Transverse colon (tissue), 3 donors: ENCODE measurements at regions not wholly inside any gene's neighbourhood (a gene's known extent, or its start where the extent isn't known, plus 50 kb on each side); places are given as distances from the start of the nearest gene placed in this dataset.

Experiments used
- CTCF ChIP-seq, 5 experiments: fragments of 200-600 bp in 3 of 5; fragments of 450-650 bp in 2 of 5; sonication (generic) in 3 of 5; IDR thresholded peaks; 1 replicate in 2 of 5; 2 replicates in 3 of 5; pipeline ENCODE4 v1.5.1; 2016 to 2017; ENCODE audit warnings: antibody characterized with exemption in 5 of 5, inconsistent platforms in 3 of 5, mild to moderate bottlenecking in 2 of 5, moderate library complexity in 1 of 5
- EP300 ChIP-seq: sonication (generic); formaldehyde crosslinking; IDR thresholded peaks from one replicate; pipeline ENCODE4 v1.6.1; 2017; ENCODE audit warnings: antibody characterized with exemption, low read depth
- POLR2A ChIP-seq: fragments of 450-650 bp; IDR thresholded peaks from one replicate; pipeline ENCODE4 v1.6.1; 2016; ENCODE audit warnings: antibody characterized with exemption, mild to moderate bottlenecking, moderate library complexity

GRCh38 chr2:144663207-144663606 lies 143.3 kb upstream of the ZEB2 start:
- TF ChIP-seq CTCF (IDR thresholded peaks at IDR 0.05) (no peak), EP300 (no peak), POLR2A (no peak)
